K562 (cell line): ENCODE measurements at regions not wholly inside any gene's neighbourhood (a gene's known extent, or its start where the extent isn't known, plus 50 kb on each side); places are given as distances from the start of the nearest gene placed in this dataset.
A peak's percentile ranks its signal among the peaks of the same experiment; 100 is the strongest.
"Not testable (repeated sequence)": the region's sequence is repeated elsewhere in the genome, so short reads cannot be mapped to it uniquely, and the experiment has no call there.

Source experiments
- ATAC-seq: fragments of 200-7000 bp; cut with Tn5 transposase; 3 replicates; pipeline ENCODE4 v1.9.1; 2020; ENCODE audit warnings: moderate library complexity
- BruUV-seq: library from RNA; stranded (reverse); fragments of 400-500 nt; replicated peaks from 2 replicates; lab custom pipeline; 2021; lab: Mats Ljungman, UMichigan
- CTCF ChIA-PET: fragments of 300-600 bp; formaldehyde crosslinking; extraction: SDS; loops from one replicate; lab custom pipeline; 2021; ENCODE audit warnings: low intra/inter-chr PET ratio; lab: Yijun Ruan, JAX
- POLR2A ChIA-PET: fragments of 300-600, 350-650 bp; sonication (Branson Sonifier 250); formaldehyde crosslinking; extraction: SDS; loops from one replicate; lab custom pipeline; 2021; ENCODE audit warnings: antibody characterized with exemption, inconsistent platforms; lab: Yijun Ruan, JAX
- DNase-seq, 4 experiments: peaks; one replicate each; pipeline versions ENCODE4 v3.0.0 to v3.0.0-alpha.2; 2011 to 2018; ENCODE audit warnings: low spot score in 3 of 4, mixed read lengths in 3 of 4; ENCODE audit errors: extremely low read depth in 1 of 4
- FAIRE-seq: peaks from 2 replicates; lab custom pipeline; 2011; peaks lifted over from hg19 to GRCh38; lab: Jason Lieb, UNC
- H2AFZ ChIP-seq: 2 replicates; pipeline ENCODE4 v1.6.0; 2011; ENCODE audit warnings: low read depth, low read length, control low read depth, inconsistent platforms
- H3K27ac ChIP-seq: fragments of 200-600 bp; 3 replicates; pipeline ENCODE4 v1.8.0; 2011; ENCODE audit warnings: low read depth, mild to moderate bottlenecking, control low read depth, inconsistent platforms, low read length, moderate library complexity, mixed read lengths; ENCODE audit errors: extremely low read depth
- H3K27me3 ChIP-seq, 2 experiments: fragments of 300-600 bp in 1 of 2; 2 replicates in 1 of 2; 3 replicates in 1 of 2; pipeline versions ENCODE4 v1.6.0 to v1.8.0; 2011; ENCODE audit warnings: inconsistent platforms in 2 of 2, low read length in 2 of 2, mild to moderate bottlenecking in 1 of 2, mixed read lengths in 1 of 2, moderate library complexity in 1 of 2; ENCODE audit not compliant: control insufficient read depth in 2 of 2, insufficient read depth in 2 of 2
- H3K36me3 ChIP-seq: fragments of 300-600 bp; 3 replicates; pipeline ENCODE4 v1.8.0; 2011; ENCODE audit warnings: mild to moderate bottlenecking, low read length, inconsistent platforms; ENCODE audit not compliant: control insufficient read depth, insufficient read depth
- H3K4me1 ChIP-seq, 2 experiments: fragments of 200-600 bp in 1 of 2; replicated peaks in 1 of 2; 2 replicates in 1 of 2; 3 replicates in 1 of 2; pipeline versions ENCODE4 v1.5.1 to v1.8.0; 2011; ENCODE audit warnings: inconsistent platforms in 2 of 2, low read length in 2 of 2, mild to moderate bottlenecking in 1 of 2, mixed read lengths in 1 of 2, moderate library complexity in 1 of 2; ENCODE audit not compliant: control insufficient read depth in 2 of 2, insufficient read depth in 2 of 2
- H3K4me2 ChIP-seq: 2 replicates; pipeline ENCODE4 v1.6.1; 2011; ENCODE audit warnings: low read length, control low read depth, inconsistent platforms, mixed read lengths; ENCODE audit not compliant: insufficient read depth
- H3K4me3 ChIP-seq: fragments of 200-600 bp; sonication (generic), shearing (Covaris generic); 2 replicates; pipeline ENCODE4 v1.5.1; 2016; ENCODE audit warnings: control low read depth, inconsistent platforms
- H3K79me2 ChIP-seq: fragments of 200-600 bp; 3 replicates; pipeline ENCODE4 v1.8.0; 2011; ENCODE audit warnings: low read length, inconsistent platforms; ENCODE audit not compliant: control insufficient read depth, insufficient read depth
- H3K9ac ChIP-seq, 2 experiments: 2 replicates each; pipeline versions ENCODE4 v1.6.0 to v1.6.1; 2011; ENCODE audit warnings: low read depth in 2 of 2, low read length in 2 of 2, control low read depth in 1 of 2, inconsistent platforms in 1 of 2, mild to moderate bottlenecking in 1 of 2, mixed read lengths in 1 of 2; ENCODE audit not compliant: insufficient read depth in 1 of 2
- H3K9me1 ChIP-seq: one replicate; pipeline ENCODE4 v1.6.0; 2011; ENCODE audit warnings: inconsistent platforms, mild to moderate bottlenecking, low read length, moderate library complexity; ENCODE audit not compliant: control insufficient read depth, insufficient read depth
- H3K9me3 ChIP-seq: replicated peaks from 2 replicates; pipeline ENCODE4 v1.5.1; 2011; ENCODE audit warnings: low read depth, low read length, inconsistent platforms; ENCODE audit not compliant: control insufficient read depth, insufficient read depth
- H4K20me1 ChIP-seq: replicated peaks from 2 replicates; pipeline ENCODE4 v1.6.1; 2011; ENCODE audit warnings: low read length, inconsistent platforms, mixed read lengths; ENCODE audit not compliant: control insufficient read depth, insufficient read depth
- REST ChIP-seq, 2 experiments: fragments of 450-650 bp; formaldehyde crosslinking in 1 of 2; IDR thresholded peaks; 2 replicates each; pipeline versions ENCODE4 v1.4.0 to v1.6.1; 2014 to 2020; ENCODE audit warnings: mild to moderate bottlenecking in 2 of 2, borderline replicate concordance in 1 of 2, low read depth in 1 of 2
- SMC3 ChIP-seq: conservative IDR thresholded peaks from 2 replicates; pipeline ENCODE4 v1.6.1; 2011; ENCODE audit warnings: low read depth, low read length, improper control_type of control experiment; ENCODE audit not compliant: insufficient read depth
- WGBS: fragments of 100-300 bp; shearing (Covaris generic); methylation state at CpG from one replicate; pipeline ENCODE4 v1.1.6; 2016; ENCODE audit warnings: low coverage, mixed read lengths; ENCODE audit not compliant: insufficient coverage; ENCODE audit errors: missing lambda C conversion rate; 5-methylcytosine and 5-hydroxymethylcytosine counted together
- in situ Hi-C: fragments of 300-500 bp; cut with MboI; formaldehyde crosslinking; loops from 4 replicates; pipeline ENCODE4 v1.15.0; 2018; ENCODE audit warnings: inconsistent platforms, mixed read lengths
- intact Hi-C: fragments of 100-400 bp; cut with micrococcal nuclease; formaldehyde crosslinking; loops from 2 replicates; pipeline ENCODE4 v1.14.2; 2022

DNA sequence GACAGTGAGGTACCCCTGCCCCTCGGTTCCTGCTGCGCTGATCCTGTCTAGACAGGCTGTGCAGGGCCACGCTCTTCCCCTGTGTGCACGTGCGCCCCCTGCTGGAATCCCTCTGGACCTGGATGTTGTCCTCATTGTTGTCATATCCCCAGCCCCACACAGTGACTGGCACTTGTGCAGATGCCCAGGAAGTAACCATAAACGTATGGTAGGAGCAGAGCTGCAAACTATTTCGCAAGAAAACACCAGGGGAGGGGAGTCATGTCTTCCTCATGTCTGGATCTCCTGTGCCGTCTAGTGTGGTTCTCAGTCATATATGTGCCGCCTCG is 114.7 kb downstream of the CRYBB2 start (continued):
- TF ChIP-seq REST (IDR thresholded peaks at IDR 0.05; ENCODE audit: borderline replicate concordance) (peak; percentile 47; the same call in 1 of the 2 replicates), REST (CRISPR knock-in tag; IDR thresholded peaks at IDR 0.05; ENCODE audit: low read depth) (no peak), SMC3 (0 out of 2 replicates have a peak, but pooled peaks have one; percentile 36)

GRCh38 chr22:25334631-25335030 is 115.2 kb downstream of the CRYBB2 start:
- 46% methylated on average over 10 of the region's 17 CpGs for WGBS
- POLR2A ChIA-PET, DNase-seq, H3K27me3 ChIP-seq, H3K9me1 ChIP-seq, H3K9ac ChIP-seq, H3K4me3 ChIP-seq, H3K27ac ChIP-seq, H3K36me3 ChIP-seq, H4K20me1 ChIP-seq, ATAC-seq, H3K9me3 ChIP-seq, BruUV-seq, H3K4me2 ChIP-seq, CTCF ChIA-PET, H3K79me2 ChIP-seq, FAIRE-seq, H3K4me1 ChIP-seq, H2AFZ ChIP-seq: not testable (repeated sequence)
- in situ Hi-C loops = loop anchor here (10.0 kb wide), 2 partner anchors 100 to 130 kb away; no protein-coding TSS in a partner anchor
- intact Hi-C loops = loop anchor here (5.0 kb wide), 1 partner anchor 97 kb away; no protein-coding TSS in a partner anchor

DNA sequence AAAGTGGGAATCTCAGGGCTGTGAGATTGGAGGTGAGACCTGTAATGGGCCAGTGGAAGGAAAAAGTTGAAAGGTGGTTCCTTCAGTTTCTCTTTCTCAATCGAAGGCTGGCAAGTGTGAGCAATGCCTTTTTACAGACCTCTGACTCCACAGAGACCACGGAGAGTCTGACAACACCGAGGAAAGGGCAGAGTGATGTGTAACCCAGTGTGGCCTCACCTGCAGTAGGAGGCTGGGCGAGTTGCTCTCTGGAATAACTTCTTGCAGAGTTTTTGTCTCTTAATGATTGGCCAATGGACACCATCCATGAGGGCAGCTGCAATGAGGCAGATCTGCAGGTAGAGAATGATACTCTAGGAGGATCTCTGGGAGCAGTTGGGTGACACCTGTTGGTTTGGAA is 115.8 kb downstream of the CRYBB2 start:
- ATAC-seq, H3K27me3 ChIP-seq, H3K36me3 ChIP-seq, H3K9me1 ChIP-seq, H3K27ac ChIP-seq, H3K79me2 ChIP-seq, H3K4me1 ChIP-seq, H3K9me3 ChIP-seq, H4K20me1 ChIP-seq, FAIRE-seq, H2AFZ ChIP-seq, DNase-seq, CTCF ChIA-PET, BruUV-seq, H3K4me3 ChIP-seq, intact Hi-C loops, POLR2A ChIA-PET, H3K9ac ChIP-seq, H3K4me2 ChIP-seq: not testable (repeated sequence)
- in situ Hi-C loops = loop anchor here (10.0 kb wide), 2 partner anchors 100 to 130 kb away; no protein-coding TSS in a partner anchor
- WGBS = 0% methylated on average over 1 of the region's 4 CpGs
